Colonic mucosa (tissue), 4 donors: ENCODE measurements at regions not wholly inside any gene's neighbourhood (a gene's known extent, or its start where the extent isn't known, plus 50 kb on each side); places are given as distances from the start of the nearest gene placed in this dataset.

Experiments used
- DNase-seq: peaks from one replicate; pipeline ENCODE4 v3.0.0-alpha.2; 2020
- H3K27ac ChIP-seq: fragments of 200-600 bp; one replicate; pipeline ENCODE4 v1.8.0; 2021
- H3K27me3 ChIP-seq: fragments of 200-600 bp; one replicate; pipeline ENCODE4 v1.8.0; 2021
- H3K36me3 ChIP-seq: fragments of 200-600 bp; one replicate; pipeline ENCODE4 v1.8.0; 2021
- H3K4me1 ChIP-seq: fragments of 200-600 bp; one replicate; pipeline ENCODE4 v1.8.0; 2021; ENCODE audit warnings: mild to moderate bottlenecking
- H3K4me3 ChIP-seq: fragments of 200-600 bp; one replicate; pipeline ENCODE4 v1.8.0; 2021
- H3K9ac ChIP-seq, 2 donors: one replicate each; pipeline ENCODE4 v1.7.0; 2013; ENCODE audit warnings: control low read depth in 2 of 2, low read depth in 2 of 2, low read length in 2 of 2
- H3K9me3 ChIP-seq: fragments of 200-600 bp; one replicate; pipeline ENCODE4 v1.8.0; 2021
- CTCF ChIP-seq: fragments of 200-600 bp; IDR thresholded peaks from one replicate; pipeline ENCODE4 v1.8.0; 2022; ENCODE audit warnings: antibody characterized with exemption, mild to moderate bottlenecking
- intact Hi-C: fragments of 100-400 bp; cut with DNase I; formaldehyde crosslinking; loops from one replicate; pipeline ENCODE4 v1.14.1; 2022
- donor health status: healthy.
- donor health status: DM: no; HTN: no; CAD: no.
- donor health status: DM: no; HTN: no; CAD: no.

GRCh38 chr6:141024526-141024925 is 1108.2 kb upstream of the GJE1 start:
- Histone ChIP-seq H3K9me3 (no peaks in the 10 kb centered on the region), H3K27ac (no peak overlapping the region), H3K4me3 (no peak overlapping the region), H3K27me3 (no peaks in the 10 kb centered on the region), H3K4me1 (no peaks in the 10 kb centered on the region), H3K36me3 (no peaks in the 10 kb centered on the region), H3K9ac (no peak overlapping the region)
- intact Hi-C loops = no loop called here
- DNase-seq = no peak
- TF ChIP-seq CTCF = no peak

GRCh38 chr6:141017941-141018340 is 1114.8 kb upstream of the GJE1 start:
- no peak for DNase-seq
- no peak overlapping the region for H3K9ac ChIP-seq

GRCh38 chr6:141000917-141001316 is 1131.8 kb upstream of the GJE1 start:
- no peak for TF ChIP-seq CTCF
- no peaks in the 10 kb centered on the region for H3K36me3 ChIP-seq
- H3K9me3 ChIP-seq = no peaks in the 10 kb centered on the region
- intact Hi-C loops = no loop called here
- H3K9ac ChIP-seq = no peak overlapping the region
- H3K27ac ChIP-seq = no peak overlapping the region
- H3K27me3 ChIP-seq = no peaks in the 10 kb centered on the region
- H3K4me1 ChIP-seq = no peaks in the 10 kb centered on the region
- DNase-seq = no peak
- no peak overlapping the region for H3K4me3 ChIP-seq

More at GRCh38 chr6:141017941-141018340, 1114.8 kb upstream of the GJE1 start:
- Histone ChIP-seq H3K27ac (no peak overlapping the region), H3K4me1 (no peaks in the 10 kb centered on the region), H3K27me3 (no peaks in the 10 kb centered on the region), H3K36me3 (no peaks in the 10 kb centered on the region), H3K4me3 (no peak overlapping the region), H3K9me3 (no peaks in the 10 kb centered on the region)
- intact Hi-C loops = no loop called here
- TF ChIP-seq CTCF = no peak

GRCh38 chr6:140993515-140993914 is 1139.2 kb upstream of the GJE1 start:
- DNase-seq = no peak
- intact Hi-C loops = no loop called here
- Histone ChIP-seq H3K27ac (no peak overlapping the region), H3K9me3 (no peaks in the 10 kb centered on the region), H3K36me3 (no peaks in the 10 kb centered on the region), H3K4me1 (no peaks in the 10 kb centered on the region), H3K27me3 (no peaks in the 10 kb centered on the region), H3K9ac (no peak overlapping the region), H3K4me3 (no peak overlapping the region)
- TF ChIP-seq CTCF = no peak

- TF ChIP-seq CTCF = no peak
- Histone ChIP-seq H3K9ac (no peak overlapping the region), H3K9me3 (no peaks in the 10 kb centered on the region), H3K4me1 (no peaks in the 10 kb centered on the region), H3K27ac (no peak overlapping the region), H3K36me3 (no peaks in the 10 kb centered on the region), H3K4me3 (no peak overlapping the region), H3K27me3 (no peaks in the 10 kb centered on the region)
- intact Hi-C loops = no loop called here
- DNase-seq = no peak
These were observed 1140.0 kb upstream of the GJE1 start for GRCh38 chr6:140992678-140993077.

- intact Hi-C loops = no loop called here
- Histone ChIP-seq H3K27ac (no peak overlapping the region), H3K27me3 (no peaks in the 10 kb centered on the region), H3K36me3 (no peaks in the 10 kb centered on the region), H3K4me1 (no peaks in the 10 kb centered on the region), H3K9me3 (no peaks in the 10 kb centered on the region), H3K9ac (no peak overlapping the region), H3K4me3 (no peak overlapping the region)
- no peak for DNase-seq
- no peak for TF ChIP-seq CTCF
These were observed 1143.9 kb upstream of the GJE1 start for GRCh38 chr6:140988780-140989179.
